Stimulated activated CD4-positive, alpha-beta T cell treated with anti-CD3 and anti-CD28 coated beads, Interleukin-4, amount 100 ng/mL, for 48 hours (primary cell): ENCODE measurements at regions not wholly inside any gene's neighbourhood (a gene's known extent, or its start where the extent isn't known, plus 50 kb on each side); places are given as distances from the start of the nearest gene placed in this dataset.

ENCODE experiments used
- DNase-seq, 2 donors: peaks; one replicate each; pipeline ENCODE4 v3.0.0-alpha.2; 2020; ENCODE audit warnings: low read depth in 2 of 2

GRCh38 chr3:177429771-177430170 is 232.5 kb upstream of the TBL1XR1 start:
- DNase-seq, result no peak

- no peak for DNase-seq
Observed at GRCh38 chr3:177430653-177431052, 233.4 kb upstream of the TBL1XR1 start.

DNA sequence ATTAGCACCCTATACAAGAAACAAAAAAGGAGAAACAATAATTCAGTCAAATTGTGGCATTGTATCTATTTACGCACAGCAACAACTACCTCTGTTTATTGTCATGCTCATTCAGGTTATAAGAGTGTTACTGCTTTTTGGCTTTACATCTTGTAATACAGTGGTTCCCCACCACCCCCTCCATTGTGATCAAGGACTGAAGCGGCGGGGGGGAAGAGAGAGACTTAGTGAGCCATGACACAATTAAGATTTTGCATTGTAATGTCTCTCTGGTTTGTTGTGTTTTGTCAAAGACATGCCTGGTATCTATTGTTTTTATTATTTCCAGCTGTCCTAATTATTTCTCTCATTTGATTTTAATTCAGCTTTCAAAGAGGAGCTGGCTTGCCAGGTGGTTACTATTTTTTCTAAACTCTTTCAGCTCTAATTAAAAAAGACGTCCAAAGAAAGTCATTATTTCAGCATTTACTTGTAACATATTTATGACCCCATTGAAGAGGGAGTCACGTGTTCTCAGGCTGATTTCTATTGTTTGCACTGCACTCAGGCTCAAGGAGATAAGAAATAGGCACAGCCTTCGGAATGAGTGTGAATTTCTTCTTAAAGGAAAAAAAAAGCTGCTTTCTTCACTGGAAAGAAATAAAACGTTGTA is 234.4 kb upstream of the TBL1XR1 start:
- DNase-seq, result no peak

DNA sequence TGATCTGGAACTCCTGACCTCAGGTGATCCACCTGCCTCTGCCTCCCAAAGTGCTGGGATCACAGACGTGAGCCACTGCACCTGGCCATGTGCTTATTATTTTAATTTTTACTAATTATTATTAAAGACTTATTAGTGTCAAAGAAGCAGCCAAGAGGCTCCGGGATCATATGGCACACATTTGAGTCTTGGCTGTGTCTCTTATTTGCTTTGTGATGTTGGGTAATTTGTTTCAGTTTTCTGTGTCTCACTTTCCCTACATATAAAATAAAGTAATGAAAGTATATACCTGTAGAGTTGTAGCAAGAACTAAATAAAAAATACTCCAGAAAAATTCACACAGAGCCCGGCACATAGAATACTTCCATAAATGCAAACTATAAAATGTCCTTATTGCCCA is 238.0 kb upstream of the TBL1XR1 start:
- DNase-seq, result no peak

DNA sequence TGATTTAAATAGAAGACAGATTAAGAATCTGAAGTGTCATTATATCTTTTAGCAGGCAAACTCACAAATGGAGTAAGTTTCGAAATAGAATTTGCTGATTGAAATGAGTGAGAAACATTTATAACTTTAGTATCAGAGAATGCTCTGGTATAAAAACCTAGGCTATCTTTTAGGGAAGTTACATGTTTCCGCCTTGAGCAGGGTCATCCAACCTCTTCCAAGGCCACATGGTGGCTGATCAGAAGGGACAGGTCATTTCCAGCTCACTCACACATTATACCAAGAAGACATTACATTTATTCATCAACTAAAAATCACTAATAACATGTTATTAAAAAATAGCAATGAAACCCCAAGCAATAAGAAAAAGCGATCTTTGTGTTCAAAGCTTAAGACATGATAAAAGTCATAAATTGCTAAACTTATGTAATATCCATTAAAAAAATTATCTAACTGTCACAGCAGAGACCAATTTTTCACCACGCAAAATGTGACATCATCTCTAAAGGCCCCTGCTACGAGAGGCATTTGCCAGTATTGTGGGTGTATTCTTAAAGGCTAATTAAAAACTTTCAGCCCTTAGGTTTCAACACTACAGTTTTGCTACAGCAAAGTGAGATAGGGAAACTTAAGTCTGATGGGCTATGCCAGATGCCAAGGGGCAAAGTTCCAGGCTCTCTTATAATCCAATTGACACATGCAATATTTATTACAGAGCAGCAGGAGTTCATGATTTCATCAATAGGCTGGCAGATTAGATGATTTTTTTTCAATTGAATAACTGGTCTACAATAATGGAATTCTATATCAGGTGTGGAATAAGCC is 240.4 kb upstream of the TBL1XR1 start:
- no peak for DNase-seq

DNA sequence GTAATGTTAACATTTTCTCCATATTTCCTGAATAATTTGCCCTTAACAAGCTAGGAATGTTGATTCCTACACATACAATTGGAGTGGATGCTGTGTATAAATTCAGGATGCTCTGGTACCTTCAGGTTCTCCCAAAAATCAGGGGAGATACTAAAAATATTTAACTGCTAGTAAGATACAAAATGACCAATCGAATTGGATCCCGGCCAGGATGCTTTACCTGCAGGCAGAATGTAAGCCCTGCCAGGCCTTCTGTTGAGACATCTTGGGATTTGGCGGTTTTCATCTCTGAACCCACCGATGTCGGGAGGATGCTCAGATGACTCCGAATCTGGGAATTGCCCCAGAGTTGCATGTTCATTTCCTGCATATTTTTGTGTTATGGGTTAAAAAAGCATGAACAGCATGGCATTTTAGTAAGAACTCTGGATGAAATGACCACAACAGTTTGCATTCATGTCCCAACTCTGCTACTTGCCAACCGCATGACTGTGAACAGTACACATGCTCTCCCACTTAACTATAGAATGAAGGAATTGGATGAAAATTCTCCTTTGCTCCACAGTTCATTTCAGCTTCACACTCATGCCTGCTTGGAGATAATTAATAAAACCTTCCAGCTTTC is 241.4 kb upstream of the TBL1XR1 start:
- DNase-seq, result no peak

- no peak for DNase-seq
Observed at GRCh38 chr3:177439694-177440269, 242.5 kb upstream of the TBL1XR1 start.

GRCh38 chr3:177440456-177441104 is 243.3 kb upstream of the TBL1XR1 start:
- DNase-seq, result no peak

- DNase-seq, result no peak
Observed at GRCh38 chr3:177441276-177441812, 244.1 kb upstream of the TBL1XR1 start.

- no peak for DNase-seq
Observed at GRCh38 chr3:177441813-177442646, 244.7 kb upstream of the TBL1XR1 start.

DNA sequence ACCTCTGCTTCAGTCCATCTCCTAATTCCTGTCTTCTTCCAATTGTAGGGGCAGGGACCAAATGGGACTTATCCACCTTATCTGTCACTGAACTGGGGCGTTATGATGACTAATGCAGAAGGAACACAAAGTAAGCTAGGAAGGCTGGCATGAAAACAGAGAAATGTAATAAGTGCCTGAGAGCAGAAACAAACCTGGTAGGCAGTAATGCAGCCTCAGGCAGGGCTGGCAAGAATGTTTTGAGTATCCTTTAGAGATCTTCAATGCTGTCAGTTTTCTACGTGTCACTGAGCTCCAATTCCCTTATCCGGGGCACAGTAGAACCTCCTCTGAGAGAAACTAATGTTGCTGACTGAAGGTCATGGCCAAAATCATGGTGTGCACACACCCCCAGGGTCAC is 246.2 kb upstream of the TBL1XR1 start:
- DNase-seq, result no peak

DNA sequence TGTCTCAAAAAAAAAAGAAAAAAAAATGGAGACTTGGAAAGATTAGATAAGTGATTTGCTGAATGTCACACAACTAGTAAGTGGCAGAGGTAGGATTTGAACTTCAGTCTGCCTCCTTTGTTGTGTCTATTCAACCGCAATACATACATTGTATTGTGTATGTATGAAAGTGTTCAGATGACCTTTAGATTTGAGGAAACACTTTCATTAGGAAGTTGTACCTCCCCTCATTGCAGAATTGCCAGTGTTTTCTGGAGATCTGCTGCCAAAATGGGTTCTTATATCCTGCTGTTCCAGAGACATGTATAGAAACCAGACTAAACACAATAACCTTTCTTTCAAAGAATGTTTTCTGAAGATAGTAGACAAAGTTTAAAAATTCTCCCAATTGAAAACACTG is 247.4 kb upstream of the TBL1XR1 start:
- DNase-seq, result no peak

DNA sequence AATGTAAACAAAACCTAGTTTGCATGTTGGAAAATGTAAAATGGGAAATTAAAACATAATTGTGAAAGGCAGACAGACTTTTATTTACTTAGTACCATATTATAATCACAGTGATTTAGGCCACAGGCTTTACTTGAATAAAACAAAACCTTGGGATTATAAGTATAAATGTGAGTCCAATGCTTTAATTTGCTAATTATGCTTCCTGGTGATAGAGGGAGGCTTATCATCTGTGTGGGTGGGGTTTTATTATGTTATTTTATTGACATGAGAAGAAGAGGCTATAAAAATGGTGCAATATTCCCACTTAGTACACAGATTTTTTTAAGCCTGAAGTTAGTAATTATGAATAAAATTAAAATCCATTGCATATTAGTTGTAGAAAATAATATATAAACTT is 248.3 kb upstream of the TBL1XR1 start:
- DNase-seq, result no peak

DNA sequence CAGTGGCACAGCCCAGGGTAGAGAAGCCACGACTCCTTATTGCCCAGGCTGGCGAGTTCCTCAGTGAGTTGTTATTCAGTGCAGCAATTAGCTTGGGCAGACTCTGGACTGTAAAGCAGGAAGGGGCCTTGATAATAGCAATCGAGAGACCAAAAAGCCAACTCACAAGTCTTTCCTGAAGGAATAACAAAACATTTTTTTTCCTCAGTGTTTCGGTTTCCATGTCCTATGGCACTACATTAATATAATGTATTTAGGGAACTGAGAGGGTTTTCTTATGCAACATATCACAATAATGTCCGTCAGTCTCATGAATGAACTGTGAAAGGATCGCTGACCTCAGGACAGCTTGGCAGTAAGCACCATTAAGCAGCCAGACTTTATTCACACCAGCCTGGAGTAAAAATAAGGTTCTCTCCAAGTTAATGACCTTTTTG is 248.9 kb upstream of the TBL1XR1 start:
- no peak for DNase-seq

DNA sequence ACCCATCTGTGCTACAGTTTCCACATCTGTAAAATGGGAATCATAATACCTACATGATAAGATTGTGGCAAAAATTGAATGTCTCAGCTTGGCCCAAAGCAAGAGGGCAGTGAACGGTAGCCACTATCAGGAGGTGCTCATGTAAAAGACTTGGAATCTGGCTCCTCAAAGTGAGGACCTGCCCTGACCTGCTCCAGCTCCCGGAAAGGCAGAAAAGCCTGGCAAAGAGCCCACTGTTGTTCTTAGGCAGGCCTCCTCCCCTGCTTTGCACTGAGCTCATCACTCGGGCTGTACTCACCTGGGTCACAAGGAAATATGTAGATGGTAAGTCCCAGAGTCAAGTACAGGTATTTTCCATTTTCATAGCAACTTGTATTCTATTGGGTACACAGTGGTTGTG is 250.7 kb upstream of the TBL1XR1 start:
- no peak for DNase-seq

- DNase-seq, result no peak
Observed at GRCh38 chr3:177448987-177449359, 251.7 kb upstream of the TBL1XR1 start.

- DNase-seq, result no peak
Observed at GRCh38 chr3:177449360-177450006, 252.2 kb upstream of the TBL1XR1 start.

DNA sequence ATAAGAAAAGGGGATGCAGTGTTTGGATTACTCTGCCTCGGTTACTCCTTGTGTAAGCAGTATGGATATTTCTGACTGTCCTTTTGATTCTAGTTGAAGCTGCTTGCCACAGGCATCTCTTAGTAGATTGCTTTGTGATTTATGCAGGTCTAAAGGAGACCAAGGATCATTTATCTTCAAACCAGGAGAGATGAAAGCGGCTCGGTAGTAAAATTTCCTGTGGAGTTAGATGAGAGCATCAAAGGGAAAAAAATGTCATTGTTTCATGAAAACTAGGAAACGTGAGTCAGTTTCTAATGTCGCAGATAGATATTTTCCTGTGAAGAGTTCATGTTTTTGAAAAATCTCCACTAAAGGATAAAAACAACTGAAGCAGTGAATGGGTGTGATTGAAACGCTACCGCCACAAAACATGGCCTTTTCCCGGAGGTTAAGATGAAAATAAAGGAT is 254.0 kb upstream of the TBL1XR1 start:
- DNase-seq, result no peak

DNA sequence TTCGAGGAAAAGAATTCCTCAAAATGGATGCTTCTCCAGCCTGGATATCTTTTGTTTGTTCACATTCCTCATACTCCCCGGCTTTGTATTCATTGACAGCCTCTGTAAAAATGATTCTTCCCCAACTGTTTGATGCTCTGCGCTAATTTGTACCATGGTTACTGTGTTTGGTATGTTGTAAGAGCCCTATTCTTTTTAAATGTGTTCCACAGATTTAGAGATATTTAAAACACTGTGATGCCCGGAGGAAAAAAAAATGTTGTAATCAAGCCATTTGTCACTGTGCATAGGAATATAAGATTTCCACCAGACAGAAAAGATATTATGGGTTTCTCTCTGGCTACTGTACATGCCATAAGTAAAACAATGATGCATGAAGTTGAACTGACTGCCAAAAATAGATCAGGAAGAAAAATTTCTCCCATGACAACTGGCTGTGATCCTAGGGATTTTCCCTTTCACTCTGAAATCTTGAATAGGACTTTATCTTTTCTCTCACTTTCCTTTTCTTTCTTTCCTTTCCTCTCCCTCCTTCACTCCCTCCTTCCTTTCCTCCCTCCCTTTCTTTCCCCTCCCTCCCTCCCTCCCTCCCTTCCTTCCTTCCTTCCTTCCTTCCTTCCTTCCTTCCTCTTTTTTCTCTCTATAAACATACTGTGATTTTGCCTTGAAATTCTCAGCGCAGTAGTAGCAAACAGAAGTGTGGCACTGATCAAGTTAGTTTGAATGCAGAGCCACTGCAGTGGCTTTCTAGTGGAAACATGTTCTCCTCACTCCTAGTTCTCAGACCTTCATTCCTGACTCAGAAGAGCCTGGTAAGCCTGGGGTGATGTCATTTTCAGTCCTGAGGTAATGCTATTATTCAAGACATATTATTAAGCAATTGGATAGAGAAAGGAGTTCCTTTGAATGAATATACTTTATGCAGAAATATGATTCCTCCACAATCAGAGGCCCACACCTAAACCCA is 254.9 kb upstream of the TBL1XR1 start:
- no peak for DNase-seq
